T-helper 2 cell (primary cell): ENCODE measurements at regions not wholly inside any gene's neighbourhood (a gene's known extent, or its start where the extent isn't known, plus 50 kb on each side); places are given as distances from the start of the nearest gene placed in this dataset.
A peak's percentile ranks its signal among the peaks of the same experiment; 100 is the strongest.
"Not testable (repeated sequence)": the region's sequence is repeated elsewhere in the genome, so short reads cannot be mapped to it uniquely, and the experiment has no call there.

Experiments used
- DNase-seq, 5 experiments: peaks; one replicate each; pipeline versions ENCODE4 v3.0.0 to v3.0.0-alpha.2; 2012 to 2022

DNA sequence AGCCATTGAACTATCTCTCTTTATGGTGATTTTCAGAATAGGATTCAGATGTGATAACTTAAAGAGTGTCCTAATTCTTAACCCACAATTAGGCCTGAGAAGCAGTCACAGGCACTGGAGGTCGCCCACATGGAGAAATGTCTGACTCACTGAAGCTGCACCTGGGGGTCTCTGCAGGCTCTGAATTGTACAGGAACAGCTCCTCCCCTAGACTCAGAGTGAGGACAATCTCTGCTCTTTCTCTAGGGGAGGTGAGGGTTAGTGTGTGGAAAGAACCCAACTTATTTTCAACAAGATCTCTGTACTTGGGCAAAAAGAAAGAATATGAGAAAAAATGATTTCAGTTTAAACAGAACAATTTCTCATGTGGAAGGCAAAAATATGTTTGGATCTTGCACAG lies 1124.6 kb downstream of the TMEM121 start:
- no peak for DNase-seq

DNA sequence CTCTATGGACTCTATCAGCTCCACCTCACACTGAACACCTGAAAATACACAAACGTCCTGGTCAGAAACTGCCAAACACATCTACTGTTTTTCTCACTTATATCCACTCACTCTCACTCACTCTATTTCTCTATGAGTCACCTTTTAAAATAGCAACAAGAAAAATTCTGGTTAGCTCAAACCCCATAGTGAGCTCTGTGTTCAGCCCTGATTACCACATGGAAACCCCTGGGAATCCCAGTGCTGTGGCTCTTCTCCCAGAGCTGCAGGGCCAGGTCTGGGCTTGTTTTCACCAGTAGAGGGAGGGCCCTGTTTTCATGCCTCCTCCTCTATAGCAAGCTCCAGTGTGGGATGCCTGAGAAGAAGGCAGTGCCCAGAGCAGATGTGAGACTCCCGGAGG lies 1126.1 kb downstream of the TMEM121 start:
- no peak for DNase-seq

DNA sequence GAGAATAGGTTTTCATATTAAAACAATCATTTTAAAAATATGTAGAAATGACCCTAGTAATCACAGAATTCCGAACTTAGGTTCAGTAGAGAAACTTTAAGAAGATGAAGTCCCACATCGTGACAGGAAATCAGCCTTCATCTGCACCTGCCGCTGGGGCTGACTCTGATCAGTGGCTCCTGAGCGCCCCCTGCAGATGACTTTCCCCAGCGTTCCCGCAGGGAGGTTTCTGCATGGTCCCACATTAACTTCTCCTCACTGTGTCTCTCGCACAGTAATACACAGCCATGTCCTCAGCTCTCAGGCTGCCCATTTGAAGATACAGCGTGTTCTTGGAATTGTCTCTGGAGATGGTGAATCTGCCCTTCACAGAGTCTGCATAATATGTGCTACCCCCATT lies 1131.1 kb downstream of the TMEM121 start:
- peak in 3 of 5 experiments; percentile 12 to 60 (median 23) for DNase-seq

DNA sequence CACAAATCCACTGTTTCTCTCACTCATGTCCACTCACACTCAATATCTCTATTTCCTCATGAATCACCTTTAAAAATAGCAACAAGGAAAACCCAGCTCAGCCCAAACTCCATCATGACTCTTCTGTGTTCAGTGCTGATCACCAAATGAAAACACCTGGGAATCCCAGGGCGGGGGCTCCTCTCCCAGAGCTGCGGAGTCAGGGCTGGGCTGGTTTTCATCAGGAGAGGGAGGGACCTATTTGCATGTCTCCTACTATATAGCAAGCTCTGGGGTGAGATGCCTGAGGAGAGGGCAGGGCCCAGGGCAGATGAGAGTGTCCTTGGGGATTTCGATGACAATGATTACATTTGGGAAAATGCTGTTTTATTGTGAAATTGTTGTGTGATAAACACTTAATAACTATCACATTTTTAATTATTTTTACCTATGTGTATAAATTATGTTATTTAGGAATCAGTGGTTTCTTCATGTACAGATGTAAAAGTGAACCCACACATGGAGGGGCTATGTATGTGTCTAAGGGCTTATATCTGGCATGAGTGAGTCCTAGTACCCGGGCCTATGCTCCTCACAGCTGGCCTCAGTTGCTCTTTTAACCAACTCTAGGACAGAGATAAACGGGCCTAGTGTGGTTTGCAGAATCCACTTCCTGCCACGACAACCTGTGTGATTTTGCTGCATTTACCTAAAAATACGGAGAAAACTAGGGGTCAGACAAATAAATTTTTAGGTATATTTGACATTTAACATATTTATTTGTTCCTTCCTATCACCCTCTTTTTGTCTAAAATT lies 1131.9 kb downstream of the TMEM121 start:
- peak in 1 of 5 experiments; percentile 32 for DNase-seq

DNA sequence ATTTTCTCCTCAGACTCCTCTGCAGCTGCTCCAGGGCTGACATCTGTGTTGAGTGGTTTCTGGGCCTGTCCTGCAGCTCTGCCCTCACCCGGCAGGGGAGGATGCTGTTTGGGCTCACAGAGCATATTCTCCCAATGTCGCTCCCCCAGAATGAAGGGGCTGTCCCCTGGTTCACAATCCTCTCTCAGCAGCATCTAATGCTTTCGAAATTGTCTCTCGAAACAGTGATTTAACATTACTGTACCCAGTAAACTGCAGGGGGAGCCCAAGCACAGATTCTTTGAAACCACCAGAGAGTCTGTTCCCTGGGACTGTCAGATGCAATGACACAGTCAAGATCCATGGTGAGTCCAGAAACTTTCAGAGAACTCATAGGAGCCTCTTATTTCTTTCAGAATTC lies 1135.2 kb downstream of the TMEM121 start:
- peak in 1 of 5 experiments; percentile 69 for DNase-seq

DNA sequence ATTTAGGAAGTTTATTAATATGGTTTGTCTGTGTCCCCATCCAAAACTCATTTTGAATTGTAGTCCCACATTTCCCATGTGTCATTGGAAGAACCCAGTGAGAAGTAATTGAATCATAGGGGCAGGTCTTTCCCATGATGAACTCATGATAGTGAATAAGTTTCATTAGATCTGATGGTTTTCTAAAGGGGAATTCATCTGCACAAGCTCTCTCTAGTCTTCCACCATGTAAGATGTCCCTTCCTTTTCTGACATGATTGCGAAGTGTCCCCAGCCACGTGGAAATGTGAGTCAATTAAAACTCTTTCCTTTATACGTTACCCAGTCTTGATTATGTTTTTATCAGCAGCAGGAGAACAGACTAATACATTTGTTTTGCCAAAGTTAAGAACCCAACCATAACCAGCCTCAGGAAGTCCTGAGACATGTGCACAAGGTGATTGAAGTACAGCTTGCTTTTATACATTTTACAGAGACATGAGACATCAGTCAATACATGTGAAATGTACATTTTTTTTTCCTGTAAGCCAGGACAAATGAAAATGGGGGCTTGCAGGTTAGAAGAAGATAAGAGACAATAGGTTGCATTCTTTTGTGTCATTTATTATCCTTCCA lies 1136.7 kb downstream of the TMEM121 start:
- DNase-seq = no peak

DNA sequence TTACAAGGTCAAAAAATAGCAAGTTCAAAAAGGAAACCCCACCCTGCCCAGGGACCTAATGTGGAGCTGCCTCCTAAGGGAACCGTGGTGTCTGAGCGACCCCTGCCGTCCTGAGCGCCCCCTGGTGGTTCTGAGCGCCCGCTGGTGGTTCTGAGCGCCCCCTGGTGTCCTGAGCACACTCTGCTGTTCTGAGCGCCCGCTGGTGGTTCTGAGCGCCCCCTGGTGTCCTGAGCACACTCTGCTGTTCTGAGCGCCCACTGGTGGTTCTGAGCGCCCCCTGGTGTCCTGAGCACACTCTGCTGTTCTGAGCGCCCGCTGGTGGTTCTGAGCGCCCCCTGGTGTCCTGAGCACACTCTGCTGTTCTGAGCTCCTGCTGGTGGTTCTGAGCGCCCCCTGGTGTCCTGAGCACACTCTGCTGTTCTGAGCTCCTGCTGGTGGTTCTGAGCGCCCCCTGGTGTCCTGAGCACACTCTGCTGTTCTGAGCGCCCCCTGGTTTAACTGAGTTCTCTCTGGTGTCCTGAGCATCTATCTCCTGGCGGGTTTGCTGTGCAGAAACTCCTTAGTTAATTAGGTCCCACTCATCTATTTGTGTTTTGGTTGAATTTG lies 1137.5 kb downstream of the TMEM121 start:
- peak in 4 of 5 experiments; percentile 37 to 67 (median 39) for DNase-seq

DNA sequence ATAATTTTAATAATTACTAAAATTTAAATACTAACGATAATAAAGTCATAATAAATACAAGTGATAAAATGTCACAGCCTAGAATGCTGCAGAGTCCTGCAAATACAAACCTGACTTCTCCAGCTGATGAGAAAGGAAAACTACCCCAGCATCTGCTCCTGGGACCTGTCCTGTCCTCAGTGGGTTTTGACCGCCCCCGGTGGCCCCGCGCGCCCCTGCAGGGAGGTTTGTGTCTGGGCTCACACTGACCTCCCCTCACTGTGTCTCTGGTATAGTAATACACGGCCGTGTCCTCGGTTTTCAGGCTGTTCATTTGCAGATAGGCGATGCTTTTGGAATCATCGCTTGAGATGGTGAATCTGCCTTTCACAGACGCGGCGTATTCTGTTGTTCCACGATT lies 1139.4 kb downstream of the TMEM121 start:
- no peak for DNase-seq

DNA sequence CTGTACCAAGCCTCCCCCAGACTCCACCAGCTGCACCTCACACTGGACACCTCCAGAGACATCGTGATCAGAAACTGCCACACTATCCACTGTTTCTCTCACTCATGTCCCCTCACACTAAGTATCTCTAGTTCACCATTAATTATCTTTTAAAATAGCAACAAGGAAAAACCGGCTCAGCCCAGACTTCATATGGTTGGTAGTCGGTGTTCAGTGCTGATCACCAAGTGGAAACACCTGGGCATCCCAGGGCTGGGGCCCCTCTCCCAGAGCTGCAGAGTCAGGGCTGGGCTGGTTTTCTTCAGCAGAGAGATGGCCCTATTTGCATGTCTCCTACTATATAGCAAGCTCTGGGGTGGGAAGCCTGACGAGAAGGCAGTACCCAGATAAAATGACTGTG lies 1140.0 kb downstream of the TMEM121 start:
- DNase-seq = no peak

DNA sequence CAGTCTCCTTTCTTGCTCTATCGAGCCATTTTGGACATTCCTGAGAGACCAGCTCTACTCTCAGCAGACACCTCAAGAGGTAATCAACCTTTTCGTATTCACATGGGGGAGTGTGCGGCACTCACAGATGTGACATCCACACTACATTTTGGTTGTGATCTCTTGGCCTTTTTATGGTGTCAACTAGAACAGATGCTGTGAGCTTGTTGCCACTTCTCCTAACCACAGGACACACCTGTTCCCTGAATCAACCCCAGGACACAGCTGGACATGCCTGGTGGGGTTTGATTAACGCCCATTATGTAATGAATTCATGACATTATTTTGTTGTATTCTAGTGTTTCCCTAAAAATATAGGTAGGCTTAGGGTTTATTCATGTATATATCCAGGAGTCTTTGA lies 1143.6 kb downstream of the TMEM121 start:
- DNase-seq = no peak

DNA sequence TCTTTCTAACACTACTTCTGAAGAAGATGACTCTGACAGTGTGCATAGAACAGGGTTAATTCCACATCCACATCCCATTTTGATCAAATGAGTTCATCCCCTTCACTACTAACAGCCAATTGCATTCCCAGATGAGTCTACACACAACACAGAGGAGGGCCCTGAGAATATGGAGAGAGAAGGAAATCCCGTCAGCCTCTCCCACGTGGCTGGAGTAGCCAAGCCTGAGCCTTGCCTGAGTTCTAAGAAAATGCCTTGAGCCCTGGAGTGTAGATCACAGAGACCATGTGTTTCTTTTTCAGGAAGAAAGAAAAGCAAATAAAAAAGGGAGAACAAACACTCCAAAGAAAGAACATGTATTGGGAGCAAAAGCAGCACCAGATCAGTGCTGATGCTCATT lies 1147.7 kb downstream of the TMEM121 start:
- DNase-seq = not testable (repeated sequence)

DNA sequence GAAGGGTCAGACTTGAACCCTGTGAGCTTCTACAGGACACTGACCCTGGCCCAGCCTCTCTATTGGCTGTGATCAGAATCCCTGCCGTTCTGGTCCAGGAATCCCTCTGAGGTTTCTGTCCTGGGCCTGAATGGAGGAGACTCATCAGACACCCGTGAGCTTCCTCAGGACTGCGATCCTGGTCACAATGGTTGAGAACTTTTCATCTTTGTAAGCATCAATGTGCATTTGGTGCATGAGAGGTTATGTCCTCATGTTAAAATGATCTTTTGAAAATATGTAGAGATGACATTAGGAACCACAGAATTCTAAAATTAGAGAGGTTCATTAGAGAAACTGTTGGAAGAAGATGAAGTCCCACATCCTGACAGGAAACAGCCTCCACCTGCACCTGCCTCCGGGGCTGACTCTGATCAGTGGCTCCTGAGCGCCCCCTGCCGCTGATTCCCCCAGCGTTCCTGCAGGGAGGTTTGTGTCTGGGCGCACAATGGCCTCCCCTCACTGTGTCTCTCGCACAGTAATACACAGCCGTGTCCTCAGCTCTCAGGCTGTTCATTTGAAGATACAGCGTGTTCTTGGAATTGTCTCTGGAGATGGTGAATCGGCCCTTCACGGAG lies 1148.2 kb downstream of the TMEM121 start:
- DNase-seq = peak in 2 of 5 experiments; percentile 32 to 39

DNA sequence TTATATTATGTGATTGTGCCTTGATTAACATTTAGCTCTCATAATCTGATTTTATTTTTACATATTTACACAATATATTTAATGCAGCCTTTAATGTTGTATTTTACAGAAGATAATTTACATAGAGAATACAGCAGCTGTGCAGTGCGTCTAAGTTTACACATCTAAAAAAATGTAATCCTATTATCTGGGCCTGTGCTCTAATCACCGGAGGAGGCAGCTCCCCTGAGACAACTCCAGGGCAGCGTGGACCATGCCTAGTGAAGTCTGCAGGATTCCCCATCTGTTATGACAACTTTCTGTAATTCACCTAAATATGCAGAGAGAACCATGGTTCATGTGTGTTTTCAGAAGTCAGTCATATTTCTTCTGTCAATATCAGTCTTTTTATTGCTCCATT lies 1149.3 kb downstream of the TMEM121 start:
- not testable (repeated sequence) for DNase-seq

DNA sequence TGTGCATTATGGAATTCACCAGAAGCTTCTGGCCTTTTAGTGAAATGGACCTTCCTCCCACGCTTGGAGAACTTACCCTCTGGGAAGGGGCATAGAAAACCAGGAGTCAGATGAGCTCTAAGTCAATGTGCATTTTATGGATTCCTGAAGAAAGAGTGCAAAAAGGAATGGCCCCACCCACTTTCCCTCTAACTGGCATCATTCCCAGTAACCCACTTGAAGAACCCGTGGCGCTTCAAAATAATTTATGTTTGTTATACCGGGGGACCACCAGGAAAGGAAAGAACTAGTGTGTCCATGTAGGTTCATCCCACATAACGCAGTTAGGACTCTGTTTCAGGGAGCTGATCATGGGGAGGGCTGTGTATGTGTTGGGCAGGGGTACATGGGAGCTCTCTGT lies 1153.4 kb downstream of the TMEM121 start:
- DNase-seq = no peak

DNA sequence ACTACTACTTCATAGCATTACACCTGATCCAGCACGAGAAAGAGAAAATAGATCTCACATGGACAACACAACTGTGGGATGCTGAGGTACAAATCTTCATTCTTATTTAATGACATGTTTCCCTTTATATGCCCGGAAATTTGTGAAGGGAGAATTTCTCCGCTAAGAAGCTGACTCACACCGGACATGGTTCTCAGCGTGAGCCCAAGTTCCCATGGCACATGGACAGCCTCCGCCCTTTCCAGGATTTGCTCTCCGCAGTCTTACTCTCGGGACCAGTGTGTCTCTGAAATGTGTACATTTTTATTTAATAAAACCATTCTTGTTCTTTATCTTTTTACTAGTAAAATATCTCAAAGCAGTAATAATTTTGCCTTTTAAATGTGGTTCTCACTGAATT lies 1154.8 kb downstream of the TMEM121 start:
- DNase-seq = no peak

DNA sequence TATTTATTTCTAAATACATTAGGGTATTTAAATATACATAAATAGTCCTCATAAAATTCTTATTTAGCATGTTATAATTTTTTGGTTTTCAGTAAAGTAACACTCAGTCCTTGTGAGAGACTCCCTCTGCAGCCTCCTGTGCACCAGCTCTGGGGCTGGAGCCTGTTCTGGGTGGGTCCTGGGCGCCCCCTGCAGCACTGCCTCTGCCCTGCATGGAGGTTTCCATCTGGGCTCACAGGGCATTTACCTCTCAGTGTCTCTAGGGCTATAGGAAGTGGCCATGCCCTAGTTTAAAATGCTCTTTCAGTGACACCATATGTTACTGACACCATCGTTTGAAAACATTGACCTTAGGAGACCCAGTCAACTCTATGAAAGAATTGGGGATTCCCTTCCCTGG lies 1155.2 kb downstream of the TMEM121 start:
- DNase-seq = no peak

DNA sequence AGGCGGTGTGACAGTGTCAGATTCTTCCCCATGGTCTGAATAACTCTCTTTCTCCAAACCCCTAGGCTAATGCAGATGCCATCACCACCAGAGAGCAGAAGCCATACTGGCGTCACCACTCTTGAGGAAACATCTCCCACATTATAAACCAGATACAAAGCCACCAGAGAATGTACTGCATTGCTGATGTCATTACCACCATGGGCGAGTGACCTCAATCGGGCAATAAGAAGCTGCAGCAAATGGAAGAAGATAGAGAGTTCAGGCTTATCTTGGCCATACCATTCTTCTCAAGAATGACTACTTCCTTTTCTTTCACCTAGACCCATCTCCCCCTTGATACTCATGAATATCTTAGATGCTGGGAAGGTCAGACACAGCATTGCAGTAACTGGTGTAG lies 1157.2 kb downstream of the TMEM121 start:
- DNase-seq = no peak

DNA sequence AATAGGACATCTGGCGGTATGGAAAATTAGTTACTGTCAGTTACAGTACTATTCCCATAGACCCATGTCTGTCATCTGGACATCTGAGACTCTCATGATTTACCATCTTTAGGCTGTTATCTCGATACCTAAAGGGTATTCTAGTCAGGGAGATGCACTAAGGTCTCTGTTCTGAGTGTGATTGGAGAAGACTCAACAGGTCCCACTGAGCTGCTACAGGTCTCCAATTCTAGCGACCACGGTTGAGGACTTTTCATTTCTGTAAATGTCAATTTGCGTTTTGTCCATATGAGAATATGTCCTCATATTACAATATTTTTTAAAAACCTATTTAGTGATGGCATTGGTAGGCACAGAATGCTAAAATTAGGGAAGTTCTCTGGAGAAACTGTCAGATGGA lies 1160.2 kb downstream of the TMEM121 start:
- no peak for DNase-seq

DNA sequence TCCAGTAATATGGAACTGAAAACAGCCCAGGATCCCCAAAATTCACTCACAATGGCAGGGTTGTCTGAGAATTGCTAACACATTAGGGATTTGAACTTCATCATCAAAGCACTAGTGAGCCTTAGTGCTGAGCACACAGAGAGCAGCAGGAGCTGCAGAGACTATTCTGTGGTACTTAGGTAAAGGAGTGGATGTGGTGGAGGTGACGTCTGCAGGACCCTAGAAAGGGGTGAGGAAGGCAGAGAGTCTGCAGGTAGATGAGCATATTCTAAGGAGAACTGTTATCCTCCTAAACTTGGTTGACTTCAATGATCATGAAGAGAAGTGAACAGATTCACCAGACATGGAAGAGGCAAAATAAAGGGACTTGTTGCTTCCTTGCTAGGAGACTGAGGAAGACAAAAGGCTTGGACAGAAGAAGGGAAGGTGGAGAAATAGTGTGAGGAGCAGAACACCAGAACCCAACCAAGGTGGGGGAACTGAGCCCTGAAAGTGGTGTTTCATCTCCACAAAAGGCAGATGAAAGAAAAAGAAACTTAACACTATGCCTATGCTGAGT lies 1164.0 kb downstream of the TMEM121 start:
- no peak for DNase-seq

DNA sequence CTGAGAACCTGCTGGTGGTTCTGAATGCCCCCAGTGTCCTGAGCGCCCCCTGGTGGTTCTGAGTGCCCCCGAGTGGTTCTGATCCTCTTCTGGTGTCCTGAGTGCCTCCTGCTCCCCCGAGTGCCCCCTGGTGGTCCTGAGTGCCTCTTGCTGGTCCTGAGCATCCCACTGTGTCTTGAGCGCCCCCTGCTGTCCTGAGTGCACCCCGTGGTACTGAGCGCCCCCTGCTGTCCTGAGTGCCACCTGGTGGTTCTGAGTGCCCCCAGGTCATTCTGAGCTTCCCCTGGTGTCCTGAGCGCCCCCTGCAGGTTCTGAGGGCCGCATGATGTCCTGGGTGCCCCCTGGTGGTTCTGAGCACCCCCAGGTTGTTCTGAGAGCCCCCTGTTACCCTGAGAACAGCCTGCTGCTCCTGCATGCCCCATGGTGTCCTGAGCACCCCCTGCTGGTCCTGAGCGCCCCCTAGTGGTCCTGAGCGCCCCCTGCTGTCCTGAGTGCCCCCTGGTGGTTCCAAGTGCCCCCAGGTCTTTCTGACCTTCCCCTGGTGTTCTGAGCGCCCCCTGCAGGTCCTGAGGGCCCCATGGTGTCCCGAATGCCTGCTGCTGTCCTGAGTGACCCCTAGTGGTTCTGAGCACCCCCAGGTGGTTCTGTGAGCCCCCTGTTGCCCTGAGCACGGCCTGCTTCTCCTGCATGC lies 1165.4 kb downstream of the TMEM121 start:
- DNase-seq = peak; percentile 23 to 82 (median 45)

DNA sequence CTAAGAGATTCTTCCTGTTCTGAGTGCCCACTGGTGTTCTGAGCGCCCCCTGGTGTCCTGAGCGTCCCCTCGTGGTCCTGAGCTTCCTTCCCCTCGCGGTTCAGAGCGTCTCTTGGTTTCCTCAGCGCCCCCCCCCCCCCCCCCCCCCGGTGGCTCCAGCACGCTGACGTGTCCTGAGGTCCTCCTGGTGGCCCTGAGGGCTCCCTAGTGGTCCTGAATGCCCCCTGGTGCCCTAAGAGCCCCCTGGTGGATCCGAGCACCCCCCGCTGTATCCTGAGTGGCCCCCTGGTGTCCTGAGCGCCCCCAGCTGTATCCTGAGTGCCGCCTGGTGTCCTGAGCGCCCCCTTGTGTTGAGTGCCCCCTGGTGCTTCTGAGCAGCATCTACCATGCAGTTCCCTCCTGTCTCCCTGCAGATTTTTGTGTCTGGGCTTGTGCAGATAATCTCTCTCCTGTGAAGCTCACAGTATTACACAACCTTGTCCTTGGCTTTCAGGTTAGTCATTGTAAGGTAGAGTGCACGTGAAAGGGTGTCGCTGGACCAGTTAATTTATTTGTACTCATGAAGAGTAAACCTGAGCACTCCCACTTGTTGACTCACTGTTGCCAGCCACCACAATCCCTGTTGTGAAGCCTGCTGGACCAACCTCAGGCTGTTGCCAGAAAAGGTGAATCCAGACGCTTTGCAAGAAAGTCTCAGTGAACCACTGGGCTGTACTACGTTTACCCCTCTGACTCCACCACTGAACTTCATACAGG lies 1168.4 kb downstream of the TMEM121 start:
- peak; percentile 26 to 79 (median 41) for DNase-seq
